OCI-LY7 (cell line): ENCODE measurements at regions not wholly inside any gene's neighbourhood (a gene's known extent, or its start where the extent isn't known, plus 50 kb on each side); places are given as distances from the start of the nearest gene placed in this dataset.

Experiments
- CTCF ChIP-seq: fragments of 200-600 bp; sonication (generic); conservative IDR thresholded peaks from 2 replicates; pipeline ENCODE4 v1.5.1; 2014; ENCODE audit warnings: mild to moderate bottlenecking, antibody characterized with exemption, low read length, moderate library complexity, mixed read lengths
- EZH2phosphoT487 ChIP-seq: fragments of 200-600 bp; sonication (generic); IDR thresholded peaks from 2 replicates; pipeline ENCODE4 v1.6.1; 2018; ENCODE audit warnings: low read depth, borderline replicate concordance, mild to moderate bottlenecking, mixed run types, antibody characterized with exemption, low read length, moderate library complexity, mixed read lengths

GRCh38 chr14:26984311-26985177 lies 386.7 kb upstream of the NOVA1 start:
- TF ChIP-seq CTCF (peak; percentile 85), EZH2phosphoT487 (no peak)
